ENCODE measurements at regions not wholly inside any gene's neighbourhood (a gene's known extent, or its start where the extent isn't known, plus 50 kb on each side); places are given as distances from the start of the nearest gene placed in this dataset.

- Histone ChIP-seq H3K27me3 (ENCODE audit: control insufficient read depth in 4 of 4, insufficient read depth in 4 of 4, low read length in 3 of 4) (peaks cover 0 to 7% (median 0%) of the 10 kb centered on the region in 4 donors), H3K27ac (ENCODE audit: low read depth in 1 of 2, low read length in 2 of 2) (no peak overlapping the region)
Observed at GRCh38 chr13:76685938-76686337, 200.3 kb downstream of the KCTD12 start.

DNA sequence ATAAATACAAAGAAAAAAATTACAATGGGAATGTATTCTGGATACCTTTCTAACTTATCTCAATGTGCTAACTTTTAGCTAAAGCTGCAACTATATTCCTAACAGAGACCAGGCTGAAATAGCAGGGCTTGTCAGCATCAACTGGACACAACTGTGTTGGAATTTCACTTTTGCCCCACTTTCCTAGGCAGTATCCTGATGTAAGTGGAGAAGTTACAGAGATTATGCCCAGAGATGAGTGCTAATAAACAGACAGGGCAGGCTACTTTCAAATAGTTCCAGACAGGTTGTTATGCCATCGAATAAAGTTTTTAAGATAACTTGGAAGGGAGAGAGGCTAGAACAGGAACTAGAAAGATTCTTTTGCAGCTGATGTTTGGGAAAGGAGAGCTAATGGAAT lies 201.9 kb downstream of the KCTD12 start:
- Histone ChIP-seq H3K4me1 (ENCODE audit: control insufficient read depth in 4 of 4, insufficient read depth in 4 of 4, low read length in 3 of 4) (peaks cover 2 to 7% (median 4%) of the 10 kb centered on the region in 4 donors), H3K36me3 (ENCODE audit: control insufficient read depth in 4 of 4, insufficient read depth in 3 of 4, low read depth in 1 of 4, low read length in 3 of 4) (no peaks in the 10 kb centered on the region), H3K9me3 (ENCODE audit: control insufficient read depth in 4 of 4, low read length in 3 of 4) (peaks cover 0 to 2% (median 0%) of the 10 kb centered on the region in 4 donors), H3K27me3 (ENCODE audit: control insufficient read depth in 4 of 4, insufficient read depth in 4 of 4, low read length in 3 of 4) (peaks cover 0 to 7% (median 0%) of the 10 kb centered on the region in 4 donors), H3K4me3 (ENCODE audit: low read depth in 1 of 3, low read length in 3 of 3) (no peak overlapping the region), H3K9ac (ENCODE audit: low read depth in 1 of 2, low read length in 2 of 2) (no peak overlapping the region), H3K27ac (ENCODE audit: low read depth in 1 of 2, low read length in 2 of 2) (no peak overlapping the region)
- TF ChIP-seq FOXA2 (IDR thresholded peaks at IDR 0.05) (no peak), HNF4G (IDR thresholded peaks at IDR 0.05) (no peak), RXRA (IDR thresholded peaks at IDR 0.05) (no peak)
- 68% methylated on average over 1 of the region's 1 CpG for WGBS
- no peak for DNase-seq (ENCODE audit: low spot score)

More at GRCh38 chr13:76685938-76686337, 200.3 kb downstream of the KCTD12 start:
- 92% methylated on average over 5 of the region's 5 CpGs for WGBS
- H3K36me3 ChIP-seq (ENCODE audit: control insufficient read depth in 4 of 4, insufficient read depth in 3 of 4, low read depth in 1 of 4, low read length in 3 of 4) = no peaks in the 10 kb centered on the region
- DNase-seq (ENCODE audit: low spot score) = no peak
- no peak overlapping the region for H3K4me3 ChIP-seq (ENCODE audit: low read depth in 1 of 3, low read length in 3 of 3)
- no peak overlapping the region for H3K9ac ChIP-seq (ENCODE audit: low read depth in 1 of 2, low read length in 2 of 2)
- peaks cover 0 to 2% (median 0%) of the 10 kb centered on the region in 4 donors for H3K9me3 ChIP-seq (ENCODE audit: control insufficient read depth in 4 of 4, low read length in 3 of 4)
- H3K4me1 ChIP-seq (ENCODE audit: control insufficient read depth in 4 of 4, insufficient read depth in 4 of 4, low read length in 3 of 4) = peaks cover 2 to 7% (median 4%) of the 10 kb centered on the region in 4 donors
- TF ChIP-seq HNF4G (IDR thresholded peaks at IDR 0.05) = no peak
- TF ChIP-seq RAD21 (IDR thresholded peaks at IDR 0.05) = no peak
- no peak for TF ChIP-seq JUND (IDR thresholded peaks at IDR 0.05)
- TF ChIP-seq SP1 (IDR thresholded peaks at IDR 0.05) = no peak
- TF ChIP-seq, protein P1, sequence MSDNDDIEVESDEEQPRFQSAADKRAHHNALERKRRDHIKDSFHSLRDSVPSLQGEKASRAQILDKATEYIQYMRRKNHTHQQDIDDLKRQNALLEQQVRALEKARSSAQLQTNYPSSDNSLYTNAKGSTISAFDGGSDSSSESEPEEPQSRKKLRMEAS (IDR thresholded peaks at IDR 0.05) = no peak
- no peak for TF ChIP-seq HNF4A (conservative IDR thresholded peaks at IDR 0.05)
- TF ChIP-seq ZBTB33 (IDR thresholded peaks at IDR 0.05) = no peak
- TF ChIP-seq ATF3 (IDR thresholded peaks at IDR 0.05) = no peak
- no peak for TF ChIP-seq REST (IDR thresholded peaks at IDR 0.05)

GRCh38 chr13:76683854-76684253 lies 202.4 kb downstream of the KCTD12 start:
- peaks cover 0 to 7% (median 0%) of the 10 kb centered on the region in 4 donors for H3K27me3 ChIP-seq (ENCODE audit: control insufficient read depth in 4 of 4, insufficient read depth in 4 of 4, low read length in 3 of 4)
- H3K9me3 ChIP-seq (ENCODE audit: control insufficient read depth in 4 of 4, low read length in 3 of 4) = no peaks in the 10 kb centered on the region
- peaks cover 2 to 7% (median 4%) of the 10 kb centered on the region in 4 donors for H3K4me1 ChIP-seq (ENCODE audit: control insufficient read depth in 4 of 4, insufficient read depth in 4 of 4, low read length in 3 of 4)
- no peak overlapping the region for H3K27ac ChIP-seq (ENCODE audit: low read depth in 1 of 2, low read length in 2 of 2)
- no peak overlapping the region for H3K9ac ChIP-seq (ENCODE audit: low read depth in 1 of 2, low read length in 2 of 2)
- no peaks in the 10 kb centered on the region for H3K36me3 ChIP-seq (ENCODE audit: control insufficient read depth in 4 of 4, insufficient read depth in 3 of 4, low read depth in 1 of 4, low read length in 3 of 4)
- 77% methylated on average over 2 of the region's 2 CpGs for whole genome bisulfite sequencing
- DNase-seq (ENCODE audit: low spot score) = no peak
- no peak overlapping the region for H3K4me3 ChIP-seq (ENCODE audit: low read depth in 1 of 3, low read length in 3 of 3)
- TF ChIP-seq TAF1 (conservative IDR thresholded peaks at IDR 0.05) (no peak), JUND (IDR thresholded peaks at IDR 0.05) (no peak), FOXA1 (IDR thresholded peaks at IDR 0.05) (no peak), EGR1 (IDR thresholded peaks at IDR 0.05; ENCODE audit: low read depth in 2 of 2) (no peak), REST (IDR thresholded peaks at IDR 0.05) (no peak), NR2F2 (IDR thresholded peaks at IDR 0.05) (no peak), YY1 (IDR thresholded peaks at IDR 0.05) (no peak), RXRA (IDR thresholded peaks at IDR 0.05) (no peak), HNF4A (conservative IDR thresholded peaks at IDR 0.05) (no peak), HNF4G (IDR thresholded peaks at IDR 0.05) (no peak), ATF3 (IDR thresholded peaks at IDR 0.05) (no peak), GABPA (IDR thresholded peaks at IDR 0.05 in 1 of 2, conservative IDR thresholded peaks at IDR 0.05 in 1 of 2) (no peak)
- TF ChIP-seq, protein P1 (IDR thresholded peaks at IDR 0.05) = no peak

All from liver (tissue), 7 donors.